SK-N-SH (cell line): ENCODE measurements at regions not wholly inside any gene's neighbourhood (a gene's known extent, or its start where the extent isn't known, plus 50 kb on each side); places are given as distances from the start of the nearest gene placed in this dataset.

Experiments
- CTCF ChIP-seq: fragments of 200-600 bp; sonication (generic); IDR thresholded peaks from 2 replicates; pipeline ENCODE4 v1.6.1; 2017; ENCODE audit warnings: antibody characterized with exemption, mild to moderate bottlenecking, moderate library complexity
- POLR2AphosphoS5 ChIP-seq: IDR thresholded peaks from 2 replicates; pipeline ENCODE4 v1.6.1; 2012; ENCODE audit warnings: low read depth, low read length
- USF2 ChIP-seq: fragments of 150-350 bp; IDR thresholded peaks from 2 replicates; pipeline ENCODE4 v1.6.1; 2017; ENCODE audit warnings: antibody characterized with exemption, low read length, low read depth, borderline replicate concordance

GRCh38 chr4:175411251-175411650 is 400.8 kb downstream of the GPM6A start:
- no peak for TF ChIP-seq CTCF
- TF ChIP-seq POLR2AphosphoS5: no peak
- TF ChIP-seq USF2: no peak
